RPMI7951 (cell line): ENCODE measurements at regions not wholly inside any gene's neighbourhood (a gene's known extent, or its start where the extent isn't known, plus 50 kb on each side); places are given as distances from the start of the nearest gene placed in this dataset.
A peak's percentile ranks its signal among the peaks of the same experiment; 100 is the strongest.
"Not testable (repeated sequence)": the region's sequence is repeated elsewhere in the genome, so short reads cannot be mapped to it uniquely, and the experiment has no call there.

Experiments
- DNase-seq: peaks from one replicate; pipeline ENCODE4 v3.0.0-alpha.2; 2012; ENCODE audit warnings: low read depth

GRCh38 chr14:55807053-55807880, 227.3 kb downstream of the KTN1 start:
- peak; percentile 23 for DNase-seq

- DNase-seq = no peak
These were observed 227.9 kb downstream of the KTN1 start for GRCh38 chr14:55807881-55808379.

- no peak for DNase-seq
These were observed 233.6 kb downstream of the KTN1 start for GRCh38 chr14:55813630-55814029.

GRCh38 chr14:55814064-55814463, 234.1 kb downstream of the KTN1 start:
- no peak for DNase-seq

GRCh38 chr14:55814873-55815272, 234.9 kb downstream of the KTN1 start:
- no peak for DNase-seq

GRCh38 chr14:55816225-55816624, 236.2 kb downstream of the KTN1 start:
- no peak for DNase-seq

GRCh38 chr14:55819610-55820304, 239.8 kb downstream of the KTN1 start:
- no peak for DNase-seq

- no peak for DNase-seq
These were observed 242.9 kb downstream of the KTN1 start for GRCh38 chr14:55822906-55823305.

GRCh38 chr14:55832122-55832911, 252.3 kb downstream of the KTN1 start:
- no peak for DNase-seq

- no peak for DNase-seq
These were observed 253.0 kb downstream of the KTN1 start for GRCh38 chr14:55832974-55833373.

- DNase-seq = no peak
These were observed 254.4 kb downstream of the KTN1 start for GRCh38 chr14:55834390-55834789.

GRCh38 chr14:55835985-55836384, 256.0 kb downstream of the KTN1 start:
- DNase-seq = no peak

- DNase-seq = no peak
These were observed 257.5 kb downstream of the KTN1 start for GRCh38 chr14:55837467-55837866.

- DNase-seq = no peak
These were observed 258.6 kb downstream of the KTN1 start for GRCh38 chr14:55838529-55839052.

- DNase-seq = not testable (repeated sequence)
These were observed 259.4 kb downstream of the KTN1 start for GRCh38 chr14:55839301-55839947.

- DNase-seq = no peak
These were observed 260.8 kb downstream of the KTN1 start for GRCh38 chr14:55840821-55841220.

GRCh38 chr14:55841625-55842024, 261.6 kb downstream of the KTN1 start:
- DNase-seq = no peak

- DNase-seq = no peak
These were observed 263.9 kb downstream of the KTN1 start for GRCh38 chr14:55843718-55844403.

GRCh38 chr14:55845963-55846825, 266.2 kb downstream of the KTN1 start:
- DNase-seq = no peak
